Retinal pigment epithelial cell (primary cell): ENCODE measurements at regions not wholly inside any gene's neighbourhood (a gene's known extent, or its start where the extent isn't known, plus 50 kb on each side); places are given as distances from the start of the nearest gene placed in this dataset.
A peak's percentile ranks its signal among the peaks of the same experiment; 100 is the strongest.
"Not testable (repeated sequence)": the region's sequence is repeated elsewhere in the genome, so short reads cannot be mapped to it uniquely, and the experiment has no call there.

Experiments
- DNase-seq: peaks from one replicate; pipeline ENCODE4 v3.0.0-alpha.2; 2010; ENCODE audit warnings: low read depth
- H3K4me3 ChIP-seq: 2 replicates; pipeline ENCODE4 v1.5.1; 2011; ENCODE audit warnings: mild to moderate bottlenecking, low read length, control low read depth, moderate library complexity
- TF ChIP-seq, protein P1 (sequence below): conservative IDR thresholded peaks from 2 replicates; pipeline ENCODE4 v1.5.1; 2011; ENCODE audit warnings: low read depth, low read length, control low read depth, inconsistent platforms

DNA sequence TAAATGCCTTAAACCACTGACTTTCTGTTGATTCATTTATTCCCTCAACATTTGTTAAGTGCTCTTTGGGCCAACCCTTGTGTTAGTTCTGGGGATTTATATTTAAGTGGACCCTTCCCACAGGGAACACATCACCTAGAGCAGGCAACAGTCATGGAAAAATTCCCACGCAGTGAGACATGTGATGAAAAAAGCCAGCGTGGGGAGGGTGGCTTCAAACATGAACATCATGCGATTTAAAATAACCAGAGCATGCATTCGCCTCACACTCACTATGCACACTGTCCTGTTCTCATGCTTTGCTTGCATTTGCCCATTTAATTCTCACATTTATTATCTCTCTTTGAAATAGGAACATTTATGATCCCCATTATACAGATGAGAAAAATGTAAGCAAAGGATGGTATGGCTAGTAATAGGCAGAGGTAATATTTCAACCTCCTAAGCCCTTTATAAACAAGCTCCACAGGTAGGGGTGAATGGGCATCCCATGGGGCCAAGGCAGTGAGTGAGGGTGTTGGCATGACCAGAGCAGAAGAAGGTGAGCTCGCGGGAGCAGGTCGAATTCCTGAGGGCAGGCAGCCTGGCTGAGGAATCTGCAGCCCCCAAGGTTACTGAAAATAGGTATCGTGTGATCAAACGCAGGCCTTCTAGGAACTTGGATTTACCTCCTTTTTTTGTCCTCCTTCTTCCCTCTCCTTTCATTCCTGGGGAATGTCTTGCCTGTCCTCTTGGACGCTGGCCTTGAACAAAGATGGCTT, 297.8 kb downstream of the MYCN start:
- TF ChIP-seq, protein P1, sequence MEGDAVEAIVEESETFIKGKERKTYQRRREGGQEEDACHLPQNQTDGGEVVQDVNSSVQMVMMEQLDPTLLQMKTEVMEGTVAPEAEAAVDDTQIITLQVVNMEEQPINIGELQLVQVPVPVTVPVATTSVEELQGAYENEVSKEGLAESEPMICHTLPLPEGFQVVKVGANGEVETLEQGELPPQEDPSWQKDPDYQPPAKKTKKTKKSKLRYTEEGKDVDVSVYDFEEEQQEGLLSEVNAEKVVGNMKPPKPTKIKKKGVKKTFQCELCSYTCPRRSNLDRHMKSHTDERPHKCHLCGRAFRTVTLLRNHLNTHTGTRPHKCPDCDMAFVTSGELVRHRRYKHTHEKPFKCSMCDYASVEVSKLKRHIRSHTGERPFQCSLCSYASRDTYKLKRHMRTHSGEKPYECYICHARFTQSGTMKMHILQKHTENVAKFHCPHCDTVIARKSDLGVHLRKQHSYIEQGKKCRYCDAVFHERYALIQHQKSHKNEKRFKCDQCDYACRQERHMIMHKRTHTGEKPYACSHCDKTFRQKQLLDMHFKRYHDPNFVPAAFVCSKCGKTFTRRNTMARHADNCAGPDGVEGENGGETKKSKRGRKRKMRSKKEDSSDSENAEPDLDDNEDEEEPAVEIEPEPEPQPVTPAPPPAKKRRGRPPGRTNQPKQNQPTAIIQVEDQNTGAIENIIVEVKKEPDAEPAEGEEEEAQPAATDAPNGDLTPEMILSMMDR, result no peak
- no peak overlapping the region for H3K4me3 ChIP-seq
- no peak for DNase-seq

DNA sequence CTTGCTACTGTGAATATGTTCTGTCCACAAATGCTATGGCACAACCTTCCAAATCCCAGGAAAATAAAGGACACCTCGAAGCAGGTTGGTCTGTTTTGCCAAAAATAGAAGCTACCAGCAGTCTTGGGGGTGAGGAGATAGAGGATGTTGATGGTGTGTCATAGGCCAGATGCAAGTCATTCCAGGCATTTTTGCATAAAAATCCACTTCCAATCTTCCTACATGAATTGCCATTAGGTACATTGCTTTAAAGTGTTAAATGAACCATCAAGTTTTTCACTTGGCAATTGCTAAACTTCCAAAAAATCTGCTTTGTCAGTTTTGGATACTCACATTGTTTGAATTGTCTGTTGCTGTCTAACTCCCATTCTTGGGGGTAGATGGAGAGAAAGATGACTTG, 295.4 kb downstream of the MYCN start:
- TF ChIP-seq, protein P1, result no peak
- no peak overlapping the region for H3K4me3 ChIP-seq
- DNase-seq, result no peak

DNA sequence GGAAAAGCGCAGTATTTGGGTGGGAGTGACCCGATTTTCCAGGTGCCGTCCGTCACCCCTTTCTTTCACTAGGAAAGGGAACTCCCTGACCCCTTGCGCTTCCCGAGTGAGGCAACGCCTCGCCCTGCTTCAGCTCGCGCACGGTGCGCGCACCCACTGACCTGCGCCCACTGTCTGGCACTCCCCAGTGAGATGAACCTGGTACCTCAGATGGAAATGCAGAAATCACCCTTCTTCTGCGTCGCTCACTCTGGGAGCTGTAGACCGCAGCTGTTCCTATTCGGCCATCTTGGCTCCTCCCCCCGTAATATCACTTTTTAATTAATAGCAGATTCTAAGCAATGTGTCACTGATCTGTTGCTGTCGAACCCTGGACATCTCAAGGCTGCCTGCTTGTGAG, 294.9 kb downstream of the MYCN start:
- not testable (repeated sequence) for DNase-seq, H3K4me3 ChIP-seq

DNA sequence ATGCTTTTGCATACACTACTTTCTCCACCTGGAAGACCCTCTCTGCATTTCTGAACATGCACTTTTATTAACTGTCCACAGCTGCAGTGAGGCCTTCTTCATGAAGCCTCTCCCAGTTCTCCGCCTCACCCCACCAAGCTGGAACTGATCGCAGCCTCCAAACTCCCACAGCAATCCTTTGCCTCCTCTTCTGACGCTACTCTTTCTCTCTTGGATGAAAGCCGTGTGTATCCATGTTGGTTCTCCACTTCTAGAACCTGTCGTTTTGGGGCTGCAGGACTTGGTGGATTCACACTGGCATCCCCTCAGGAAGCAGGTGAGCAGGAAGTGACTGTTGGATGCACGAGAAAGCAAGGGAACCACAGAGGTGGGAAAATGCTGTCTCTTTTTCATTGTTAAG, 288.6 kb downstream of the MYCN start:
- TF ChIP-seq, protein P1, result no peak
- H3K4me3 ChIP-seq, result no peak overlapping the region
- DNase-seq, result no peak

DNA sequence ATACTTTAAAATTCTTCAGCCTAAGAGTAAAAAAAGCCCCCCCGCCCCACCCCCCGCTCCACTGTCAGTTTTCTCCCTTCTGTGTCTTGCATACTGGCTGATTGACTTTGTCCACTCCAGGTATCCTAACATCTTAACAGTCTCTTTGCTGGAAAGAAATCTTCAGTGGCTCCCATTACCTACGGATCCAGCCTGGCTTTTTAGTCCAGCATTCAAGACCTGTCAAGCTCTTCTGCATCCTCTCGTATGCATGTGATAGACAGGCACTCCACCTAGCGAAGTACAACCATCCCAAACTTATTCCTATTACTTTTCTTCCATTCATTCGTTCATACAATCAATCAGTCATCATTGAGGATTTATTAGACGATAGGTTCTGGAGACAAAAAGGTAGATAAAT, 288.1 kb downstream of the MYCN start:
- no peak overlapping the region for H3K4me3 ChIP-seq
- TF ChIP-seq, protein P1, result no peak
- DNase-seq, result no peak

DNA sequence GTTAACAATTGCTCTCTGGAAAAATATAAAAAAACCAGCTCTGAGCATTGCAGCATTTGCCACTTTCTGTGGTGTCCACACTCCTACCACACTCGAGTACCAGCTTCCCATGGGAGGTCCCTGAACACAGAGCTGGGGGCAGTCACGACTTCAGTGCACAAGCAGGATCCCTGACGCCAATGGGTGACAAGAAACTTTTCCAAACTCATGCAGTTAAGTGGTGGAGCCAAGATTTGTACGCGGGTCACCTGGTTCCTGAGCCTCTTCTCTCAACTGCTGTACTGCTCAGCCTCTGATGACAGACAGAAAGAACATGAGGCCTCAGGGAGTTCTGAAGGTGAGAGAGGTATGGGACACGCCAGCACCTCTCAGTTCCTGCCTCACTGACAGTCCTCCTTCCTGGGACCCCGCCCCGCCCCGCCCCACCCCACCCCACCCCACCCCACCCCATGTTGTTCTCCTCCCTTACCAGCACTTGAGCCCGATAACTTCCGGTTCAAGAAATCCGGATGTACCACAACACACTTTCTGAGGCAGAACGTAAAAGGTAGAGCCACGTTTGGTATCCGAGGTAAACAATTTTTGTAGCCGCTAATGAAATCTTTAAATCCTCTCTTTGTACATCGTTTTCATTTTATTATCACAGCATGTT, 287.6 kb downstream of the MYCN start:
- DNase-seq, result no peak
- H3K4me3 ChIP-seq, result no peak overlapping the region
- TF ChIP-seq, protein P1, result no peak

DNA sequence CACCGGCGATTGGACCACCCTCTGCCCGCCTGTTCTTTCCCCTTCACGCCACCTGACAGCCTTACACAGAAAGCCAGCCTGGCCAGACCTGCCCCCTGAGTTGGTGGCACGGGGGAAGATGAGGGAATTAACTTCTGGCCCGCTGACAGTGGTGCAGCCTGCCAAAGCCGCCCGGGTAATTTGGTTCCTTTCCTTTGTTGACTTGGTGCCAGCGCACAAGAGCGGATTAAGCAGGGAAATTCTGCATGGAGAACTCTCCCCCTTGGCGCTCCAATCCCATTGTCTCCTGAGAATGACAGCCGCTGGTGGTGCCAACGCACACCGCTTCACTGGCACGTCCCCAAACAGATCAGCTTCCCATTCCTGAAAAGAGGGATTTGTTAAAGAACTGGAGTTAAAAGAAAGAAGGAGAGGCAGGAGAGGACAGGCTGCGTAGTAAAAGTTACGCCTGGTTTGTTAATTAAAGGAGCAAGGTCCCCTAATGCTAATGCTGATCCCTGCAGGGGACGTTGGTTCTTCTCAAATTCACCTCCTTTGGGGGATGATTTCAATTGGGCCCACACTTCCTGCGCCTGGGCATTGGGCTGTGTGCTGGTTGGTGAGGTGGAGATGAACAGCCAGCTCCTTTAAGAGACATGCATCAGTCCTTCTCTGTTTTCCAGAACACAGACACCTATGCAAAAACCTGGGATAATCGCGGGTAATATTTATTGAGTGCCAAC, 286.8 kb downstream of the MYCN start:
- TF ChIP-seq, protein P1, result no peak
- peak; percentile 18 for DNase-seq
- no peak overlapping the region for H3K4me3 ChIP-seq
